Thoracic aorta (tissue), 2 donors: ENCODE measurements at regions not wholly inside any gene's neighbourhood (a gene's known extent, or its start where the extent isn't known, plus 50 kb on each side); places are given as distances from the start of the nearest gene placed in this dataset.

ENCODE experiments used
- ATAC-seq: fragments of 150-250 bp; one replicate; pipeline ENCODE4 v1.8.0; 2017; ENCODE audit warnings: low read depth; ENCODE audit not compliant: insufficient number of reproducible peaks, low FRiP score
- DNase-seq: peaks from one replicate; pipeline ENCODE4 v3.0.0-alpha.2; 2020; ENCODE audit warnings: low spot score
- H3K27ac ChIP-seq, 2 donors: fragments of 200-600 bp; sonication (generic); 1 replicate in 1 of 2; 2 replicates in 1 of 2; pipeline ENCODE4 v1.5.1; 2016; ENCODE audit warnings: mild to moderate bottlenecking in 2 of 2, moderate library complexity in 2 of 2
- H3K27me3 ChIP-seq: fragments of 200-600 bp; sonication (generic); replicated peaks from 2 replicates; pipeline ENCODE4 v1.6.0; 2016; ENCODE audit warnings: mild to moderate bottlenecking; ENCODE audit not compliant: insufficient read depth
- H3K36me3 ChIP-seq: fragments of 200-600 bp; sonication (generic); one replicate; pipeline ENCODE4 v1.5.1; 2016
- H3K4me1 ChIP-seq, 2 donors: fragments of 200-600 bp; sonication (generic); 1 replicate in 1 of 2; 2 replicates in 1 of 2; pipeline versions ENCODE4 v1.5.1 to v1.6.0; 2016; ENCODE audit warnings: low read depth in 2 of 2, mild to moderate bottlenecking in 1 of 2; ENCODE audit not compliant: control insufficient read depth in 1 of 2
- H3K4me3 ChIP-seq: fragments of 200-600 bp; sonication (generic); 2 replicates; pipeline ENCODE4 v1.5.1; 2016; ENCODE audit warnings: mild to moderate bottlenecking
- H3K9me3 ChIP-seq: fragments of 200-600 bp; sonication (generic); 2 replicates; pipeline ENCODE4 v1.5.1; 2016
- CTCF ChIP-seq: fragments of 200-600 bp; sonication (generic); IDR thresholded peaks from one replicate; pipeline ENCODE4 v1.5.1; 2019; ENCODE audit warnings: antibody characterized with exemption

GRCh38 chr6:50289366-50289765 lies 239.6 kb upstream of the DEFB112 start:
- ATAC-seq, result no peak
- no peaks in the 10 kb centered on the region for H3K27me3 ChIP-seq
- H3K4me3 ChIP-seq, result no peak overlapping the region
- no peaks in the 10 kb centered on the region for H3K36me3 ChIP-seq
- TF ChIP-seq CTCF, result no peak
- H3K27ac ChIP-seq, result no peak overlapping the region
- no peaks in the 10 kb centered on the region for H3K4me1 ChIP-seq
- DNase-seq, result no peak
- H3K9me3 ChIP-seq, result no peaks in the 10 kb centered on the region

GRCh38 chr6:50301307-50301706 lies 251.6 kb upstream of the DEFB112 start:
- Histone ChIP-seq H3K4me3 (no peak overlapping the region), H3K27ac (no peak overlapping the region), H3K27me3 (no peaks in the 10 kb centered on the region), H3K36me3 (no peaks in the 10 kb centered on the region), H3K4me1 (no peaks in the 10 kb centered on the region), H3K9me3 (no peaks in the 10 kb centered on the region)
- ATAC-seq (no peak), DNase-seq (no peak)
- no peak for TF ChIP-seq CTCF

DNA sequence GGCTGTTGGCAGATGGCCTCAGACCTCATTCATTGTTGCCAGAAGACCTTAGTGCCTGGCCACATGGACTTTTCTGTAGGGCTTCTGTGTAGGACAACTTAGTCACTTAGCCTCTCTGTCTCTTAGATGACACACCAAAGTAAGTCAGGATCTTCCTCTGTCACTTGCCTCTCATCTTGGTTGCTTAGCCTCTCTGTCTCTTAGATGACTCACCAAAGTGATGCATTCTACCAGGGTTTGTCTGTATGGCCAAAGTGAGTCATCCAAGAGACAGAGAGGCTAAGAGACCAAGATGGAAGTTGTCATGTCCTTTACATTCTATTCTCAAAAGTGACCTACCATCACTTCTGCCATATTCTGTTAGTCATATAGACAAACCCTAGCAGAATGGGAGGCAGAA lies 255.9 kb upstream of the DEFB112 start:
- Histone ChIP-seq H3K27ac (no peak overlapping the region), H3K4me1 (no peaks in the 10 kb centered on the region), H3K9me3 (no peaks in the 10 kb centered on the region), H3K4me3 (no peak overlapping the region), H3K36me3 (no peaks in the 10 kb centered on the region), H3K27me3 (no peaks in the 10 kb centered on the region)
- no peak for TF ChIP-seq CTCF
- ATAC-seq, result no peak
- DNase-seq, result no peak

- Histone ChIP-seq H3K4me1 (no peaks in the 10 kb centered on the region), H3K27ac (no peak overlapping the region), H3K9me3 (no peaks in the 10 kb centered on the region), H3K36me3 (no peaks in the 10 kb centered on the region), H3K4me3 (no peak overlapping the region), H3K27me3 (no peaks in the 10 kb centered on the region)
- no peak for TF ChIP-seq CTCF
- DNase-seq, result no peak
- ATAC-seq, result no peak
Observed at GRCh38 chr6:50318536-50318935, 268.8 kb upstream of the DEFB112 start.

- ATAC-seq (no peak), DNase-seq (no peak)
- Histone ChIP-seq H3K36me3 (no peaks in the 10 kb centered on the region), H3K9me3 (no peaks in the 10 kb centered on the region), H3K27me3 (no peaks in the 10 kb centered on the region), H3K27ac (no peak overlapping the region), H3K4me1 (no peaks in the 10 kb centered on the region), H3K4me3 (no peak overlapping the region)
- TF ChIP-seq CTCF, result no peak
Observed at GRCh38 chr6:50330347-50330746, 280.6 kb upstream of the DEFB112 start.
